ENCODE measurements at regions not wholly inside any gene's neighbourhood (a gene's known extent, or its start where the extent isn't known, plus 50 kb on each side); places are given as distances from the start of the nearest gene placed in this dataset.

- BruUV-seq (replicated peaks), result no TSS peak
- Histone ChIP-seq H3K36me3 (ENCODE audit: control insufficient read depth, insufficient read depth, low read length) (no peaks in the 10 kb centered on the region), H2BK120ac (ENCODE audit: low read depth, low read length) (no peak overlapping the region), H3K23ac (ENCODE audit: low read depth, low read length) (no peak overlapping the region), H3K9ac (ENCODE audit: low read depth, low read length) (no peak overlapping the region), H4K91ac (ENCODE audit: insufficient read depth, low read depth, low read length) (no peak overlapping the region), H3K18ac (ENCODE audit: low read depth, low read length) (no peak overlapping the region), H3K4me1 (ENCODE audit: control insufficient read depth, insufficient read depth, low read length) (no peaks in the 10 kb centered on the region), H3K56ac (ENCODE audit: extremely low read depth, insufficient read depth, low read length) (no peak overlapping the region), H3K4me2 (ENCODE audit: low read depth, low read length) (no peak overlapping the region), H2AFZ (replicated peaks; ENCODE audit: low read length, poor library complexity) (no peak overlapping the region), H2AK5ac (ENCODE audit: low read depth, low read length) (no peak overlapping the region), H2AK9ac (replicated peaks; ENCODE audit: low read depth, low read length, poor library complexity) (no peak overlapping the region), H3K14ac (replicated peaks; ENCODE audit: low read depth, low read length) (no peak overlapping the region), H3K27me3 (ENCODE audit: control insufficient read depth, insufficient read depth, low read length) (no peaks in the 10 kb centered on the region), H4K5ac (ENCODE audit: low read depth, low read length) (no peak overlapping the region), H4K8ac (ENCODE audit: low read depth in 2 of 2, low read length in 2 of 2) (no peak overlapping the region), H2BK20ac (ENCODE audit: low read depth, low read length) (no peak overlapping the region), H3K27ac (ENCODE audit: insufficient read depth, low read length) (no peak overlapping the region), H4K20me1 (ENCODE audit: insufficient read depth, low read length) (no peaks in the 10 kb centered on the region), H2BK5ac (ENCODE audit: low read depth, low read length, poor library complexity, severe bottlenecking) (no peak overlapping the region), H3K9me1 (ENCODE audit: insufficient read depth, low read length) (no peaks in the 10 kb centered on the region), H3K4me3 (ENCODE audit: insufficient read depth, low read depth, low read length) (no peak overlapping the region), H3K9me3 (ENCODE audit: control insufficient read depth, insufficient read depth, low read length) (no peaks in the 10 kb centered on the region), H2BK15ac (ENCODE audit: low read depth, low read length) (no peak overlapping the region), H3K79me1 (ENCODE audit: low read depth in 1 of 2, low read length in 2 of 2) (no peaks in the 10 kb centered on the region), H3K4ac (ENCODE audit: low read depth, low read length) (no peak overlapping the region)
- ChIA-PET CTCF (no interaction called here), POLR2A (ENCODE audit: unreplicated experiment) (no interaction called here)
- dilution Hi-C loops (cut with HindIII; ENCODE audit: low sequenced_read_pairs, unreplicated experiment), result no loop called here
- intact Hi-C loops (cut with micrococcal nuclease), result no loop called here
- ATAC-seq (ENCODE audit: low read depth), result no peak
- DNase-seq, result peak; percentile 5
- TF ChIP-seq MXI1 (IDR thresholded peaks at IDR 0.05; ENCODE audit: borderline replicate concordance, low read depth, low read length) (no peak), SMC3 (IDR thresholded peaks at IDR 0.05; ENCODE audit: low read depth, low read length) (no peak), BHLHE40 (IDR thresholded peaks at IDR 0.05; ENCODE audit: low read depth, low read length) (no peak), CEBPB (IDR thresholded peaks at IDR 0.05; ENCODE audit: low read depth, low read length) (no peak), CTCF (conservative IDR thresholded peaks at IDR 0.05; ENCODE audit: low read depth, low read length) (no peak), CHD1 (IDR thresholded peaks at IDR 0.05; ENCODE audit: low read depth, low read length) (no peak), POLR2A (IDR thresholded peaks at IDR 0.05; ENCODE audit: low read depth, low read length) (no peak), NFE2L2 (IDR thresholded peaks at IDR 0.05; ENCODE audit: low read depth, low read length) (no peak), RFX5 (IDR thresholded peaks at IDR 0.05; ENCODE audit: low read depth, low read length) (no peak), MAZ (IDR thresholded peaks at IDR 0.05; ENCODE audit: borderline replicate concordance, low read depth, low read length) (no peak), USF2 (IDR thresholded peaks at IDR 0.05; ENCODE audit: low read depth, low read length) (no peak), FOS (IDR thresholded peaks at IDR 0.05; ENCODE audit: low read depth, low read length) (no peak), ELK1 (IDR thresholded peaks at IDR 0.05; ENCODE audit: borderline replicate concordance, low read depth, low read length) (no peak), RAD21 (IDR thresholded peaks at IDR 0.05; ENCODE audit: low read length) (no peak)
- in situ Hi-C loops (cut with MboI; ENCODE audit: low sequenced_read_pairs), result no loop called here
Measured at GRCh38 chr4:112968451-112969159, 80.8 kb upstream of the ANK2 start.

Measured in IMR-90 (cell line).